Neural progenitor cell (in vitro differentiated cells): ENCODE measurements at regions not wholly inside any gene's neighbourhood (a gene's known extent, or its start where the extent isn't known, plus 50 kb on each side); places are given as distances from the start of the nearest gene placed in this dataset.

Experiments used
- EZH2 ChIP-seq: fragments of 200-600 bp; sonication (generic); IDR thresholded peaks from 2 replicates; pipeline ENCODE4 v1.6.1; 2017; ENCODE audit warnings: antibody characterized with exemption, mild to moderate bottlenecking, moderate library complexity
- EZH2phosphoT487 ChIP-seq: fragments of 200-600 bp; sonication (generic); IDR thresholded peaks from 2 replicates; pipeline ENCODE4 v1.6.1; 2017; ENCODE audit warnings: antibody characterized with exemption
- TF ChIP-seq, protein P1 (sequence below): fragments of 200-600 bp; sonication (generic); IDR thresholded peaks from 2 replicates; pipeline ENCODE4 v1.5.1; 2017; ENCODE audit warnings: antibody characterized with exemption, mild to moderate bottlenecking

- TF ChIP-seq, protein P1, sequence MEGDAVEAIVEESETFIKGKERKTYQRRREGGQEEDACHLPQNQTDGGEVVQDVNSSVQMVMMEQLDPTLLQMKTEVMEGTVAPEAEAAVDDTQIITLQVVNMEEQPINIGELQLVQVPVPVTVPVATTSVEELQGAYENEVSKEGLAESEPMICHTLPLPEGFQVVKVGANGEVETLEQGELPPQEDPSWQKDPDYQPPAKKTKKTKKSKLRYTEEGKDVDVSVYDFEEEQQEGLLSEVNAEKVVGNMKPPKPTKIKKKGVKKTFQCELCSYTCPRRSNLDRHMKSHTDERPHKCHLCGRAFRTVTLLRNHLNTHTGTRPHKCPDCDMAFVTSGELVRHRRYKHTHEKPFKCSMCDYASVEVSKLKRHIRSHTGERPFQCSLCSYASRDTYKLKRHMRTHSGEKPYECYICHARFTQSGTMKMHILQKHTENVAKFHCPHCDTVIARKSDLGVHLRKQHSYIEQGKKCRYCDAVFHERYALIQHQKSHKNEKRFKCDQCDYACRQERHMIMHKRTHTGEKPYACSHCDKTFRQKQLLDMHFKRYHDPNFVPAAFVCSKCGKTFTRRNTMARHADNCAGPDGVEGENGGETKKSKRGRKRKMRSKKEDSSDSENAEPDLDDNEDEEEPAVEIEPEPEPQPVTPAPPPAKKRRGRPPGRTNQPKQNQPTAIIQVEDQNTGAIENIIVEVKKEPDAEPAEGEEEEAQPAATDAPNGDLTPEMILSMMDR: no peak
- no peak for TF ChIP-seq EZH2
- TF ChIP-seq EZH2phosphoT487: no peak
Measured at GRCh38 chr6:90416322-90416721, 119.7 kb upstream of the BACH2 start.
